Dermis blood vessel endothelial cell (primary cell): ENCODE measurements at regions not wholly inside any gene's neighbourhood (a gene's known extent, or its start where the extent isn't known, plus 50 kb on each side); places are given as distances from the start of the nearest gene placed in this dataset.

Experiments
- DNase-seq: peaks from one replicate; pipeline ENCODE4 v3.0.0; 2010

DNA sequence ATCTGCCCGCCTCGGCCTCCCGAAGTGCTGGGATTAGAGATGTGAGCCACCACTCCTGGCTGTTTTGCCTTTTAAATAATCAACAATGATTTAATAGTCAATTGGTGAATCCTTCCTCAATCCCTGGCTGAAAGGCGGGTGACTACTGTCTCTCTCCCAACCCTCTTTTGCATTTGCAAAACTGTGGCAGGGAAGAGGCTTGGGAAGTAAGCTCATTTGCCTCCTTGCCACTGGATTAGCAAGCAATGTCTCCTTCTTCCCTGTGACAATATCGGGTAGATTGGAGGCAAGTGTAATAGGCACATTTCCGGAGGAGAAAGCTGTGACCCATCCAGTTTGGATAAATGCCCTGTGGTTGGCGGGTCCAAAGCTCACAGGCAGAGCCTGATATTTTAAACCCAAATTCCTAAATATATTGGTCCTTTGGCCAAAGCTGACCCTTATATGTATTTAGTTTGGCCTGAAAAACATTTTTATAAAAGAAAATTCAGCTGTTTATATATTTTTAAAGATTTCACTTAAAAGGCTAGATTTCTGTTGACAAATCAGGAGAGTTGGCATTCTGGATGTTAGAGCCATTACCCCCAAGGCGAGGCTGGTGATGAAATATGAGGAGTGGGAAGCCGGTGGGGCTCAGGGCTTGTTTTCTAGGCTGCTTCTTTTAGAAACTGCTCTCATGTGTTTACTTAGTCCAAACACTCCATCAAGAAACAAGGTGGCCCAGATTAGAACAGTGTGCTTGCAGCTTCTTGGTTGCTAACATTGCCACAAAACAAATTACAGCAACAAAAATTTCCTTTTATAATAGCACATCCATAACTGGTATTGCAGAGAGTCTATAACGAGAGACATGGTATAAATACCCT lies 646.9 kb upstream of the TMEM132C start:
- no peak for DNase-seq

DNA sequence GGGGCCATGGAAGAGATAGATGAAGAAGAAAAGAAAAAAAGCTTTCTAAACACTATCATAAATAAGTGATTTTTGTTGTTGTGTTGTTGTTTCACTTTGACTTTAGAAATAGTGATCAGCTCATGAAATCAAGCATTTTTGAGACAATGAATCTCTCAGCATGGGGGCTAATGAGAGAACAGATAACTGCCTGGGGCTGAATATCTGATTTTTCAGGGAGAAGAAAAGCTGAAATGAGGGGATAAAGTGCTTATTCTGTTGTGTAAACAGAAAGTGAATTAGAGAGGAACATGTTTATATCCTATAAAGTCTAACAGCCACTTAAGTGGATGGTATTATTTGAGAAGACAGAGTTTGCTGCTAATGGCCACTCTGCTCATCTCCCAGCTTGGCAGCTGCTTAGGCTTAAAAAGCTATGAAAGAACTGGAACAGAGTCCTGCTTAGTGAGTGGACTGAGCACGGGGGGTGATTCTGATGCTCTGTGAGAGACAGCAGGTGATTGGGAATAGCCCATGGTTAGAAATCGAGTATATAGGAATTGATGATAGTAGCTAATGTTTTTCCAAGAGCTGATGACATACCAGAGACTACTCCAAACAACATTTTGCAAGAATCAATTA lies 646.1 kb upstream of the TMEM132C start:
- DNase-seq: no peak

DNA sequence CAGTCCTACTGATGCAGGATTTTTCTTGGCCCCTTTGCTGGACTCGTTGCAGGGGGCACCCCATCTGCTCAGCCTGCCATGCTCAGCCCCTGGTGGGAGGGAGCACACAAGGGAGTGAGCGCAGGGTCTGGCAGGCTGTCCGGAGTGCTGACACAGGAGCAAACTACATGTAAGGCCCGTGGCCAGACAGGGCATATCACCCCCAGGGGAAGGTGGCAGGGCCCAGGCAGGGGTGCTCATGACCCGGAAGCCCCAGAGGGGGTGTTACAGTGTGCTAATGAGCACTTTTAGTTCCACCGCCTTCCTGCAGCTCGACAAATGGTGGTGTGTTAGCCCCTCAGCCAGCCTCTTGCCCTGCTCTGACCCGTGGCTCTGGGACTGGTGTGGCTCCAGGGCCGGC lies 645.6 kb upstream of the TMEM132C start:
- no peak for DNase-seq

DNA sequence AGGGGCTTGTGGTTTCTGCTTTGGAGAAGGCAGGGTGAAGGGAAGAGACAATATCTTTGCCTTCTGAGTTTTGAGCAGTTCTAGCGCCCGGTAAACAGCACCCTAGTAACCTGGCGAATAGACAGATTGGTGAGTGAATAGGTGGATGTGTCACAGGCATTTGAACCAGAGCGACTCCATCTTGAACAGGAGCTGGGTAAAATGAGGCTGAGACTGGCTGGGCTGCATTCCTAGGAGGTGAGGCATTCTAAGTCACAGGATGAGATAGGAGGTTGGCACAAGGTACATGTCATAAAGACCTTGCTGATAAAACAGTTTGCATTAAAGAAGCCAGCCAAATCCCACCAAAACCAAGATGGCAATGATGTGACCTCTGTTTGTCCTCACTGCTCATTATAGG lies 643.6 kb upstream of the TMEM132C start:
- no peak for DNase-seq

DNA sequence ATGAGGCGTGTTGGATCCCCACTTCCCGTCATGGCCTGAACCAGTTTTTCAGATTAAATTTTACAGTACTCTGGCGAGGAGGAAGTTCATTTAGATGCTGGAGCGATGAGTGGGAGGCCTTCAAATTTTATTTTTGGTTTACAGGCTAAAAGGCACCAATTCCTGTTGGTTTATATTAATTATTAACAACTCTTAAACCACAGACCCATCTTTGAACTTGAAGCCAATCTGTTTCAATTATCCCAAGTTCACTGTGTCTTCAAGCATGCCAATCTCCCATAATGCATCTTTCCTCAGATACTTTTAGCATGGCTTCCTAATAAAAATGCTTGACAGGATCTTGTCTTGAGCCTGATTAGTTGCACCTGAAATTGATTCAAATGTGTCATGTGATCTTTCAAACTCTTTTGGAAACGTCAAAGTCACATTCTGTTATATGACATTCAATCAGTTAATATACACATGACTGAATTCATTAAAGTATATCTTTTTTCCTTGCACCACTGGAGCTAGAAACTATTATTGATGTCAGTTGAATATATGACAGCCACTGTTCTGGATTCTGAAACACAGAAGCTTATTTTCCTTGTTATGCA lies 641.7 kb upstream of the TMEM132C start:
- DNase-seq: no peak

DNA sequence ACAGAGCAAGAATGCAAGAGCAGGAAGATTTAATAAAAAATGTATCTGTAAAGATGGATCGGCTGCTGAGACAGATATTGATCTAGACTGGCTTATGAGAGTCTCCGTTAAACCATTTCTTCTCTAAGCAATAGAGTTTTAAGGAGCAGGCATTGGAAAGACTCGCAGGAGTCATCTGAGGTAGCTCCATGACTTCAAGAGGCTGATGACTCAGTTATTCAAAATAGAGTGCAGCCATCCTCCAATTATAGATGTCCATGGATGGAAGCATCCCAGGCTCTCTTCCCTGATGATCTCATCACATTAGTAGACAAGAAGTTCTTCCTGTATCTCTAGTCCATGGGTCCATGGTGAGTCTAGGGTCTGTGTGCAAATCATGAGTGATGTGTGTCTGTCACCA lies 638.3 kb upstream of the TMEM132C start:
- DNase-seq: no peak

DNA sequence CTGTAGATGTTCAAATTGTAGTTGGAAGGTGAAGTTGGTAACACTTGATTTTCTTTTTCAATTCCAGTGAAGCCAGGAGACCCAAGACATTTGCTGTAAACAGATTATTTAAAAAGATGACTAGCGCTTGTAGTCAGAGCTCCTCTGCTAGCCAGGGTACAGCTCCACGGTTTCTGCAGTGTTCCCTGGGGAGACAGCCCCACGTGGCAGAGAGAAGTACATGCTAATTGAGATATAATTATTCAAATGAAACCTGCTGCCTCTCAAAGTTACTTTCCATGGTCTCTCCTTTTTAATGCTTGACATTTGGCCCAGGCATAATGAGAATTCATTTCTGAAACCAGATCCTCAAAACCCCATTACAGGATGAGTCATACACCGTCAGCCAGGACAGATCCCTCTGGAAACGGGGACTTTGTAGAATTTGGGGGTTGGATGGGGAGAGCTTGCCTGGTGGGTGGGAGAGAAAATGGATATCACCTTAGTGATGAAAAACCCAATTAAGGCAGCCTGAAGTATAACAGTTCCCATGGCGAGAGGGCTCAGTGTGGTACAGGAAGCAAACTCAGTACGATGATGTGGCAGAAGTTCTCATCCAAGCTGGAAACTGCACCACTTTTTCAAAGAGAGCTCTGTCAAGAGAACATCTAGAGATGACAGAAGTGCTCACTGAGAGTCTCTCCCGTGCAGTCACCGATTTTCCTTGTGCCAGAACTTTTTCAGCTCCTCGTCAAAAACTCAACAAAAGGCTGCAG lies 637.7 kb upstream of the TMEM132C start:
- DNase-seq: no peak

DNA sequence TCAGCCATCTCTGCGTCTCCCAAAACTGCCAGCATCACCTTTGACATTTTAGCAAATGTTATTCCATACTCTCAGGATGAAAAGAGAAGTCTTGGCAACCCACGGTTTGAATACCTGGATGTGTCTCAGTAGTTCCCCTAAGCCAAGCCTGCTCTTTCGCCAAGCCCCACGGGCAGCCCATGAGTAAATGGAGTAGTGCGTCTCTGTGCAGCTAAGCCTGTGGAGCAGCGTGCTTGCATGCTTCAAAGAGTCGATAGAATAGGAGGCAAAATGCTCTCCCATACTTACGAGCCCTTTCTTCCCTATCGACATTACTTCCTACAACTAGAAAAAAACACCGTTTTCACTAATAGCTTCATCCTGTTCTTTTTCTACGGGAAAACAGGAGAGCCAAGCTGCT lies 634.5 kb upstream of the TMEM132C start:
- DNase-seq: no peak

DNA sequence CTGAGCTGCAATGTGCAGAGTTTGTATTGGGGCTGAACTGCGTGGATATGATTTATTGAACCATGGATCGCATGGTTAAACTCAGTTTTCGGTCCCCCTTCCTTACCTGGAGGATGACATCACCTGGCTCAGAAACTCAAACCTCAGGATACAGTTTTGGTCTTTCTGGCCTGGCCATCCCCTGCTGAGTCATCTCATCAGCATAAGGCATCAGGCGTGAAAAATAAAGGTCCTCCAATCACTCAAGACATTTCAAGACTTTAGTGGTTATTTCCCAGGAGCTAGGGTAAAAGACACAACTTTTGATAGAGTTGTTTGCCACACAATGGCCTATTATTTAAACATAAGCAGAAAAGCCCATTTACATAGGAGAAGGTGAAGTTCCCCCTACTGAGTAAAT lies 631.1 kb upstream of the TMEM132C start:
- DNase-seq: no peak

DNA sequence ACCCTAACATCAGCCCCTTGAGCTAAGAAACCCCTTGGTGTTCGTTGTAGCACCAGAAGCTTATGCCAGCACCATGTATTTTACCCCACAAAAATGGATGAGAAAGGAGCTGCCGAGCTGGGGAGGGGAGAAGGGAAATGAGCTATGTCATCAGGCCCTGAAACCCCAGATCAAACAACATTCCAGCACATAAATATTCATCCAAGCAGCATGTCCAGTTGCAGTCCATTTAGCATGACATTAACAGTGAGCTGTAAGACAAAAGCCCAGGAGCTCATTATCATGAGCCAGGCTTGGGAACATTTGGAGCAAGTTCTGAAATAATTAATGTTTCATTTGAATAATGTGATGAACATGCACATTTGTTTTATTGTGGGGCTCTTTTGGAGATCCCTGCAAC lies 630.1 kb upstream of the TMEM132C start:
- DNase-seq: no peak

DNA sequence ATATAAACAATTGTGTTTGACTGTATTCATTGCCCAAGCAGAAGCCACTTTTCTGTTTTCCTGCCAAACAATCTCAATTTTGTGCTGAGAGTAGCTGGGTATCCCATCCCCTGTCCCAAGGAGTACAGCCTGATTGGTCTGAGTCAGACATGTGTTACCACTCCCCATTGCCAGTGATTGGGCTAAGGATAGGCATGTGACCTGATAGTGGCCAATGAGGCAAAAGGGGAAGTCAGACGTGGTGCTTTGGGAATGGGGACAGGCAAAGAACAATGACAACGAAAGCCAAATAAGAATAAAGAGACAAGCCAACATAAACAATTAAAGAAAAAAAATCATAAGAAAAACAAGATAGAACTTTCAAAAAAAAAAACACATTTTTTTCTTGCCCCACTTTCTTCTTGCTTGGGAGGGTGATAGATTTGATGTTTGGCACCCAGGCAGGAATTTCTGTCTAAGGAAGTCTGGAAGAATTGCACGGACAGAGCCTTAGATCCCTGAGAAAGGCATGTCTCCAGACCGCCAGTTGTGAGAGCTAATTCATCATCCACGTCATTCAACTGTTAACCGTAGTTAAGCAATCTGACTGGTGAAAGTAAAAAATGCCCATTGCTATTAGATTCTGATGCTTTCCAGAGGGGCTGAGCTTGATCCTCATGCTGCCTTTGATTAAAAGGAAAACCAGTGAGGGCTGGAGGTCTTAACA lies 626.6 kb upstream of the TMEM132C start:
- no peak for DNase-seq

DNA sequence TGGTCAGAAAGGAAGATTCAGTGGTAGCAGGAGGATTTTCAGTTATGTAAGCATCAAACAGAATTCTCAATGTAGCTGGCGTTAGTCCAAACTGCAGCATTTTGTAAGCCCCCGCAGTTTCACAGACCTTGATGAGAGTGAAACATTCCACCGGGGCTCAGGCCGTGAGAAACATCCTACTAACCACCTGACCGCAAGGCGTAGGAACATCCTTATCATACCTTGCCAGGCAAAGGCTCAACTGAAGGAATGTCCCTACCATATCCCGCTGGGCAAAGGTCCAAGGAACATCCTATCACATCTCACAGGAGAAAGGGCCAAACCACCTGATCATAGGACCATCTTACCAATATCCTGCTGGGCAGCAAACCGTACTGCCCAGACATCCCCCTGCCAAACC lies 624.8 kb upstream of the TMEM132C start:
- DNase-seq: no peak

DNA sequence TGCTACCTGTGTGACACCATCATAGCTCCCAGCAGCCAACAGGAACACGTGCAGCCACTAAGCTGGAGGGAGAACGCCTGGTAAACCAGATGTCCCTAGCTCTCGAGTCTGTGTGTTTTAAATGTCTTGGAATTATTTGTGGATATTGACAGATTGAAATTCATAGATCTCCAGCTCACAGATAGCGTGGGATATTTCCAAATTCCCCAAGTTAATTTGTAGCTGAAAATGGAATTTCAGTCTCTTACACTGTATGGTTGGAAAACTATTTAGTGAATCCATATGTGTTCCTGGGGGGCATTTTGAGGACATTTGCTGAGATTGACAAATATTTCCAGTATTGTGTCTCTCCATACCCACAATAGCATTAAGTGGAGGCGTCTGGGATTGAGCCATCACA lies 618.6 kb upstream of the TMEM132C start:
- no peak for DNase-seq

DNA sequence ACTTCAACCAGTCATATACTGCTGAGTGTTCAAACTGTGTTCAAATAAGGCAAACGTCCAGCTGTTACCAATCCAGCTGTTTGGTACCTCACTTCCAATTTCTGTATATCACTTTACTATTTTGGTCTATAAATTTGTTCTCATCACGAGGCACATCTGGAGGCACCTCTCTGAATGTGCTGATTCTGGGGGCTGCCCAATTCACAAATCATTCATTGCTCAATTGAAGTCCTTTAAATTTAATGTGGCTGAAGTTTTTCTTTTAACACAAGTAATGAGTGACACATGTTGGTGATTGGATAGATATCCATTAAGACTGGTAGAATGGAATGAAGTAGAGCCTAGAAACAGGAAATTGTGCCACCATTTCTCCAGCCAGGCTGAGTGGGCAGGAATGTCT lies 617.0 kb upstream of the TMEM132C start:
- no peak for DNase-seq

DNA sequence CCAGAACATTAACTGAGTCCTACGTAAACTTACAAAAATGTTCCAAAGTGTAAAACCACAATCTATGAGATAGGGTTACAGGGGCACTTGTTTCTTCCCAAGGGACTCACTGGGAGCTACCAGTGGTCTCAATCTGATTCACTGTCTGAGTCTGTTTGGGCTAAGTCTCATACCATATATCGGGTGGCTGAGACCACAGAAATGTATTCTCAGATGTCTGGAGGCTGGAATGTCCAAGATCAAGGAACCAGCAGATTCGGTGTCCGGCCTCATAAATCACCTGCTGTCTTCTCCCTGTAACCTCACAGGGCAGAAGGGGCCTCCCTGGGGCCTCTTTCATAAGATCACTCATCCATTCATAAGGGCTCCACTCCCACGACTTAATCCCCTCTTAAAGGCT lies 616.3 kb upstream of the TMEM132C start:
- no peak for DNase-seq

DNA sequence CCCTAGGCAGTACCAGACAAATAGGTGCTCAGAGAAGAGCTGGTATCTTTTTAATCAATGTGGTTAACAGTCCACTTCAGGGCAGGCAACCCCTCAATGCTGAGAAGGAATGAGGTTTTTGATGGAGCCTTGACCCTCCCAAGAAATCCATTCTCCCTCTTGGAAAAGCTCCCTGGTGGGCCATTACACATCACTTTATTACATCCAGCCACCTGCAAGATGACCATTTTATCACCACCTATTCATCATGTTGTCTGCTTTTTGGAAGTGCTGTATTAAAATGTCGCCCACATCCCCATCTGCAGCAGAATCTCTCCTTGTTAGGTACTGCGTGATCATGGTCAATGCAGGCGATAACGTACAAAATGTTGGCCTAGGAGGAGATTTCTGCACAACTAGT lies 614.7 kb upstream of the TMEM132C start:
- DNase-seq: no peak

DNA sequence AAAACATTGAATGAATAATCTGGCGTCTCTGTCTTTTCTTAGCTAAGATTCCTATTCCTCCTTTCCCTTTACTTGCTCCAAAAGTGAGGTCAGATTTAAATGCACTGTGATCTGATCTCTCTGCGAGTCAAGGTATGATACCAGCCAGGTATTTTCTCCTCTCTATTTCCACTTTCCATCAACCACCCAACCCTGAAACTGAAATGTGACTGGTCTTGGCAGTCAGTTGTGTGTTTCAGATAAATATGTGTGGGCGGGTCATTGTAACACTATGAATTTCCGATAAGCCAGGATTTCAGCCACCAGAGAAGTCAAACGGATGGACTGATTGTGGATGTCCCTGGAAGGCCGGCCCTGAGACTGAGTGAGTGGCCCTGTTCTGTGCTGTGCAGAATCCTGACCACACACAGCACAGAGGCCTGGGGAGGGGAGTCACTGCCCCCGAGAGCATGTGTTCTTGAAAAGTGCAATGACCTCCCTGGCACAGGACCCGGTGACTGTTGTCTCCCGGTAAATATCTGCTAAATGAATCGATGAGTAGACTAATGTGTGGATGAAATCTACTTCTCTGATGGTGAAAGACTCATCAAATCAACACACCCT lies 612.5 kb upstream of the TMEM132C start:
- no peak for DNase-seq

DNA sequence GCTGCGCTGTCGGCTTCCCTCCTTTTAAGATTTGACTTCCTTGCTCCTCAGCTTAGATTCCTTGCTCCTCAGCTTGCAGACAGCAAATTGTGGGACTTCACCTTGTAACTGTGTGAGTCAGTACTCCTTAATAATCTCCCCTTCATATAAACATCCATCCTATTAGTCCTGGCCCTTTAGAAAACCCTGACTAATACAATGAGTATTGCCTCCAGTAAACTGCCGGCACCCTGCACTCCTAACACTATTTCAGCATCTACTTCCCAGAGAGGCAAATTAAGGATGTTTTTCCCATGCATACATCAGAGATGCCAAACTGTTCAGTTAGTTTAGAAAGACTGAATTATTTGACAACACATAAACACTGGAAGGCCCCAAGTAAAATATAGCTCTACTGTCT lies 611.3 kb upstream of the TMEM132C start:
- no peak for DNase-seq

DNA sequence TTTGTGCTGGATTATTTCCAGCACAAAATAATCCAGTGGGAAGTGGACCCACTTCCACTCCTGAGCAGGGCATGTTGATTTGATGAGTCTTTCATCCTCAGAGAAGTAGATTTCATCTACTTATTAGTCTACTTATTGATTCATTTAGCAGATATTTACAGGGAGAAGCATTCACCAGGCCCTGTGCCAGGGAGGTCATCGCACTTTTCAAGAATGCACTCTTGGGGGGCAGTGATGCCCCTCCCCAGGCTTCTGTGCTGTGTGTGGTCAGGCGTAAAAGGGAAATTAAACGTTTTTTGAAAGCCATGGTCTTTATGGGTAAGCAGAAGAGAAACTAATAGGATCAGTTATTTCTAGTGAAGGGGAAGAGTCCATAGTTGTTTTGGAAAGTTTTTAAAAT lies 610.7 kb upstream of the TMEM132C start:
- no peak for DNase-seq

DNA sequence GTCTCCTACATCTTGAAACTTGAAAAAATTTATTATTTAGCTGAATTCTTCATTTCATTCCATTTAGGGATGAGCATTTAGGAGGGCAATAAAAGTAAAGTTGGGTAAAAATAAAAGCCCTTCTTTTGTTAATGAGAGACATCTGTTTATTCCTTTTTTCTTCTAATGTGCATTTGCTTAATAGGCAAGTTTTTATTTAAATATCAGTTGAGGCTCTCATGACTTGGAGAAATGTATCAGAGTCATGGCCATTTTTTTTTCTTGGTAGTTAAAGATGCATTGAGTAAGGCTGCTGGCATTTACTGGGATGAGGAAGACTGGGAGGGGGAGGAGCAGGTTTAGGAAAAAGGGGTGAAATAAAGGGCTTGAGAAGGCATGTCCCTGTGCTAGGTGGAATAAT lies 609.9 kb upstream of the TMEM132C start:
- no peak for DNase-seq

DNA sequence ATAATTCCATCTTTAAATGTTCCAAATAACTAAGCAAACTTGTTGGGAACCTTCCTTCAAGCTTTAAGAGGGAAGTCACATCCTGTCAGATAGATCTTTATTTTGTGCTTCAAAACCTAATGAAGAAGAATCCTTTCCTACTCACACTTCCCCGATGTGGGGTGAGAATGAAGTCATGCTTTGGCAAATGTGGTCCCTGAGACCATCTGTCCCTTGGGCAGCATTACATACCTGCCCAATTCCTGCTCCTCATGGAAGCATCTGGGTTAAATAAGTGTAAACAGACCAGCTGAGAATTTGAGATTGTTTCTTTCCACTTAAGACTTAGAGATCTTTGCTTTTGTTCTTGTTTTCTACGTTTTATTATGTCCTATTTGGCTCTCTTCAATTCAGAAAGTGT lies 606.0 kb upstream of the TMEM132C start:
- DNase-seq: no peak

DNA sequence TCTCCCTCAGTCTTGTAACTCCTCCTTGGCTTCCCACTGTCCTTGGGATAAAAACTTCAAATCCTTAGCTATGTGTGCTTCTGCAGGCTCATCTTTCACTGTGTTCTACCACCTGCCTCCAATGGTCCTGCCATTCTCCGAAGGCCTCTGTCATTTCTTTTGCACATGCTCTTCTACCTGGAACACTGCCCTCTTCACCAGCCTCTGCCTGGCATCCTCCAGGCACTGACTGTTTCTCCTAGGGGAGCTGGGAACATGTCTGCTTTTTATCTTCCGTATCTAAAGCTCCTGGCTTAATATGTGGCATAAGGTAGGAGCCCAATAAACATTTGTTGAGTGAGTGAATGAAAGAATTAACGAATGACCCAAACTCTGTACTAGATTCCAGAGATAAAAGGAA lies 603.3 kb upstream of the TMEM132C start:
- DNase-seq: no peak
